GM18873 (cell line): ENCODE measurements at regions not wholly inside any gene's neighbourhood (a gene's known extent, or its start where the extent isn't known, plus 50 kb on each side); places are given as distances from the start of the nearest gene placed in this dataset.
"Not testable (repeated sequence)": the region's sequence is repeated elsewhere in the genome, so short reads cannot be mapped to it uniquely, and the experiment has no call there.

Source experiments
- ATAC-seq: cut with Tn5 transposase; IDR thresholded peaks from one replicate; pipeline ENCODE4 v1.9.1; 2021; ENCODE audit warnings: mild to moderate bottlenecking, moderate library complexity, moderate number of reproducible peaks; ENCODE audit not compliant: unreplicated experiment, low FRiP score

DNA sequence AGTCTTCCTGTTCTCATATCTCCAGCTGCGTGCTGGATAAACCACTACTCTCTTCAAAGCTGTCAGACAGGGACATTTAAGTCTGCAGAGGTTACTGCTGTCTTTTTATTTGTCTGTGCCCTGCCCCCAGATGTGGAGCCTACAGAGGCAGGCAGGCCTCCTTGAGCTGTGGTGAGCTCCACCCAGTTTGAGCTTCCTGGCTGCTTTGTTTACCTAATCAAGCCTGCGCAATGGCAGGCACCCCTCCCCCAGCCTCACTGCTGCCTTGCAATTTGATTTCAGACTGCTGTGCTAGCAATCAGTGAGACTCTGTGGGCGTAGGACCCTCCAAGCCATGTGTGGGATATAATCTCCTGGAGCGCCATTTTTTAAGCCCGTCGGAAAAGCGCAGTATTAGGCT, 331.8 kb upstream of the PRR16 start:
- not testable (repeated sequence) for ATAC-seq

DNA sequence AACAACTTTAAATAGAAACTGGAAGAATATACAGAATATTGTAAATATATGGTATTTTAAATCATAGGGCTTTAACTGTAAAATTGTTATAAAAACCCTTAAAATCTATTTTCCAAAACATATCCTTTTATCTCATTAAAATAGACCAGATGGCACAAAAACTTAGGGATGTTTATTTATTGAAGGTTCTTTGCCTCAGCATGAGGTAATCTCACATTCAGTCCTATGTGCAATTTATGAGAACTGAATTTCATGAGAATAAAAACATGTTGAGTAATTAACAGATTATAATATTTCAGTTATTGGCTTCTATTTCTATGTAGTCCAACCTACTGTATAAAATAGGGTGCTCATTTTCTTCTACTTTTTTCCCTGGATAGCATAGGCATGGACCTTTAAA, 329.2 kb upstream of the PRR16 start:
- ATAC-seq = no peak

DNA sequence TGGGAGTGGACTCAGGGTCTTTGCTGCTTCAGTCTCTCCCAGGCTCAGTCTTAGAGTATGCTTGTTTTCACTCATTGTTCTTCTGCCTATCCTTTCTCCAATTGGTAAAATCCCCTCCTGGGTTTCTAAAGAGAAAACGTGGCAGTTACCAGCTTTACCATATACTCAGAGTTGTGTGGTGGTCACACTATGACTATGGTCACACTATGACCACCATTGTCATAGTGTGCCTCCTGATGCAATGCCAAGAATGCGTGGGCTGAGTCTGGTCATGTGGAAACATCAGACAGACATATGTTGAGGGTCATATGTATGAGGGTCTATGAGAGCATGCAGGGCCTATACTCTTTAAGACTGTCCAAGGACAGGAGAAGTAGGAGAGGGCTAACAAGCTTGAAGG, 326.5 kb upstream of the PRR16 start:
- ATAC-seq = no peak

DNA sequence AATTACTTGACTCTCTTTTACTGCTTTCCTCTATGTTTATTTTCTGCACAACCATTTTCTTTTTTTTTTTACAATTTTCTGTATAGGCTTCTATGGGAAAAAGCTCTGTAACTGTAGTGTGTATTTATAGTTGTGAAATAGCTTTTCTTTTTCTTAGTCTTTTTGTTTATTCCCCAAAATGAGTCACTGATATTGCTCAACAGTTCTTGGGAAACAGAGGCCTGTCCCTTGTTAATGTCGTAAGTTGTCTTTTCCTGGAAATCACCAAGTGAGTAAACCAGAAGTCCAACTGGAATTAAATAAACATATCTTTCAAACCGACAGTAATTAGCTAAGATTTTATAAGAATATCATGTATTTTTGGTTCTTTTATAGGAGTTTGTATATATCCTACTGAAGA, 325.1 kb upstream of the PRR16 start:
- ATAC-seq = no peak

DNA sequence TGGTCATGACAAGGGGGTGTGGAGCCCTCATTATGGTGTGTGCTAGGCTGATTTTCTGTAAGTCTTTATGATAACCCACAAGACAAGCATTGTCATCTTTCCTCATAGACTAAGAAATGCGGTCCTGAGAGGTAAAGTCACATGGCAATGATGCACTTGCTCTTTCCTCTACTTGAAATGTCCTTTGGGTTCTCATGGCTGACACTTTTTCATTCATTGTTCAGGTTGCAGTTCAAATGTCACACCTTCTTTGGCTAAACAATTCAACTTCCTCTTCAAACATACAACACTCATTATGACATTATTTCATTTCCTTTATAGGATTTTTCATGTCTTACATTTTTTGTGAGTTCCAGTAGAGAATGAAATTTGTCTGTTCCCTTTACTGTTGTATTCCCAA, 323.6 kb upstream of the PRR16 start:
- ATAC-seq = no peak

DNA sequence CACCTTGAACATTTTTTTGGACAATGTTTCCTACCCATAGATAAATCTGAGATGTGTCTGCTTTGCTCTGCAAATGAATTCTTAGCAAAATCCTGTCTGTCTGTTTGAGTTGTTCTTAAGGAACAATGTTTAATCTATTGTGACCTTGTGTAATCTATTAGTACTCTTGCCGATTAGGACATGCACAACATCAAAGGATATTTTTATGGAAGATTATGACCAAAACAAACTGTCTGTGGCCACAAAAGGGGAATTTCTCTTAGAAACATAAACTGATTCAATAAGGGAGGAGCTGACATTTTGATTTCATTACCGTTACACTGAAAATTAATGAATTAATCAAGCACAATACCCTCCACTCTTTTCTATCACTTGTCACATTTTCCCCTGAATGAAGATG, 323.0 kb upstream of the PRR16 start:
- ATAC-seq = no peak

DNA sequence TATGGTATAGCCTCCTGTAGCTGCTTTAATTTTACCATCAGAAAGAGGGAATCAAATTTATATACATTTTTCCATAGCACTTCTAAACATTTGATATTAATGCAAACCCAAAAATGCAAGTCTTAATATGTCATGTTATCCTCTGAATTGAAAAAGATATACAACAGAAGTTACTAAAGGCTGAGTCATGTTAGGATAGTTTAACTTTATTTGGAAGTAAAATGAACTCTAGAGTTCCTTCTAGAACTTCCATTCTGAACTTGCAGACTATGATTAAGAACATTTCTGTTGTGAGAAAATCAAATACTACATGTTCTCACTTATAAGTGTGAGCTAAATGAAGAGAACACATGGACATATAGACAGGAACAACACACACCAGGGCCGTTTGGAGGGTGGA, 317.3 kb upstream of the PRR16 start:
- ATAC-seq = no peak

DNA sequence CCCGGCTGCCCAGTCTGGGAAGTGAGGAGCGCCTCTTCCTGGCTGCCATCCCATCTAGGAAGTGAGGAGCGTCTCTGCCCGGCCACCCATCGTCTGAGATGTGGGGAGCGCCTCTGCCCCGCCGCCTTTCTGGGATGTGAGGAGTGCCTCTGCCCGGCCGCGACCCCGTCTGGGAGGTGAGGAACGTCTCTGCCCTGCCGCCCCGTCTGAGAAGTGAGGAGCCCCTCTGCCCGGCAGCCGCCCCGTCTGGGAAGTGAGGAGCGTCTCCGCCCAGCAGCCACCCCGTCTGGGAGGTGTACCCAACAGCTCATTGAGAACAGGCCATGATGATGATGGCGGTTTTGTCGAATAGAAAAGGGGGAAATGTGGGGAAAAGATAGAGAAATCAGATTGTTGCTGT, 316.2 kb upstream of the PRR16 start:
- ATAC-seq = not testable (repeated sequence)

DNA sequence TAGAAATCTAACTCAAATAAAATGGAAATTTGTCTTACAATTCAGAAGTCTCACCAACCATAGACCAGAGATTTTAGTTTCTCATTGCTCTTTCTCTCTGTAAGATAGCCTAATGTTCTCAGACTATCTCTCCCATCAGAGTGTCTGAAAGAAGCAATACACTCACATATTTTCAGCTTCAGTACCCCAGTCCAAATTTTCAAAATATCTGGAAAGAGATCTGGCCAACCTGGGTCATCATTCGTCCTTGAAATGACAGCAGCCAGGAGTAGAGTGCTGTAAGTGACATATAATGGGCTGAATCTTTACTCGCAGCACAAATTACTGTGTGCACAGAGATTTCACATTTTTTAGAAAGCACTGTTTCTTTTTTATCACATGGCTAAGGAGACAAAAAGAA, 313.3 kb upstream of the PRR16 start:
- ATAC-seq = no peak

DNA sequence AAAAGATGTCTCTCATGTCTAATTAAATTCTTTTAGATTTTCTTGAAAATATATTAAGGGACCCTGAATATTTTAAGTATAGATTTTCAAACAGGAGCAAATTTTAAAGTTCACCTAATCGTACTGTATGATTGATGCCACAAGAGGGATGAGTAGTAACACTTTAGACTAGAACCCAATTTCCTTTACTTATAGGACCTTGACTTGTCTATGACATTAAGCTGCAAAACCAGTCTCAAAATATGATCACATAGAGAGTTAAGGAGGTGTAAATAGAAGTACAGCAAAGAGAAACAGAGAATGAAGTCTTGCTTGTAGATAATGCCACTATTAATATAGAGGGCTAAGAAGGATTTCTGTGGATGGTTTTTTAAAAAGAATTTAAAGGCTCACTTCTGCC, 312.9 kb upstream of the PRR16 start:
- ATAC-seq = no peak

DNA sequence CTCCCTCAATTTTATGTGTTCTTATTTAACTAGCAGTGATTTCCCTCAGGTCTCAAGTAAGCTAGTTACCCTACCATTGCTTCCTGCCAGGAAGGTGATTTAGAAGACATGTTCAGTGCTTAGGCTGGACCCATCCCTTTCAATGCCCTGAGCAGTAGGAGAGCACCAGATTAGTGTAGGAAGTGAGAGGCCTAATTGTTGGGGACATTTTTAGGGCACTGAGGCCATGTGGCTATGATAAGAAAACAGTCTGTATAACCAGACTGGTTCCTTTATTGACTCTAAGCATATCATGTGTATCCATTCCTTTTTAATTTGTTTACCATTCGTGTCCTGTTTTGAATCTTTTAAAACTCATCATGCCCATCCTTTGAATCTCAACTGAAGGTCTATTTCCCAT, 312.3 kb upstream of the PRR16 start:
- ATAC-seq = no peak

DNA sequence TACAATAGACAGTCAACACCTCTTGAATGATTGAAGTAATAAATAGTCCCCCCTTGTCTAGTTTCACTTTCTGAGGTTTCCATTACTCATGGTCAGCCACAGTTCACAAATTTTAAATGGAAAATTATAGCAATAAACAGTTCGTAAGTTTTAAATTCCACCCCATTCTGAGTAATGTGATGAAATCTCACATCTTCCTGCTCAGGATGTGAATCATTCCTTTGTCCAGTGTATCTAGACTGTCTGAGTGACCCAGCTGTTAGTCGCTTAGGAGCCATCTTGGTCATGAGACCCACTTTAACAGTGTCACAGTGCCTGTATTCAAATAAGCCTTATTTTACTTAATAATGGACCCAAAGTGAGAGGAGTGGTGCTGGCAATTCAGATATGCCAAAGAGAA, 311.6 kb upstream of the PRR16 start:
- no peak for ATAC-seq

DNA sequence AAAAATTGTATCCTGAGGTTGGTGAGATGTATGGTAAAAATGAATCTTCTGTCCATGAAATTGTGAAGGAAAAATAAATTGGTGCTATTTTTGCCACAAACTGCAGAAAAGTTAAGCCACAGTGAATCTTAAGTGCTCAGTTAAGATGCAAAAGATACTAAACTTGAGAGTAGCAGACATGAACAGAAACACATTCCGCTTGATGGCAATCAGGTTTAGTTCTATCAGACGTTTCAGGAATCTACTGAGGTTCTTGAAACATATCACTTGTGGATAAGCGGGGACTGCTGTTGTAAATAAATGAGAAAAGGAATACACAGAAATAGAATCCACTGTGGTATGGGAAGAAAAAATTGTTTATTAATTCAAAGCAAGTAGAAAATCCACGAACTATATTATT, 311.2 kb upstream of the PRR16 start:
- no peak for ATAC-seq

DNA sequence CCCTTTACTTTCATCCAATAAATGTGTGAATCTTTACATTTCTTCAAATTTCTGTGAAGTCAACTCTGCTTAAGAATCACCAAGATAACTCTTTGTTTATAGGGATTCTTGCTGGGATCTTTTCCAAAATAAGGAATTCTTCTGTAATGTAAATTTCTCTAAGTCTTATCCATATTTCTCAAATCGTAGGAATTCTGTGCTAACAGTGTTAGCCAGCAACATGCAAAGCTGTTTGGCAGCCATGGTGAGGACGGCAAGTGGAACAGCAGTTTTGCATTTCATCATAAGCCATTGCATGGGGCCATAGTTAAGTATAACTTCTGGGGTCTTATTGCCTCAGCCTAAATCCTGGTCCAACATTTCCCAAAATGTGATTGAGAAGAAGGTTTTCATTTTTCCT, 310.5 kb upstream of the PRR16 start:
- no peak for ATAC-seq

DNA sequence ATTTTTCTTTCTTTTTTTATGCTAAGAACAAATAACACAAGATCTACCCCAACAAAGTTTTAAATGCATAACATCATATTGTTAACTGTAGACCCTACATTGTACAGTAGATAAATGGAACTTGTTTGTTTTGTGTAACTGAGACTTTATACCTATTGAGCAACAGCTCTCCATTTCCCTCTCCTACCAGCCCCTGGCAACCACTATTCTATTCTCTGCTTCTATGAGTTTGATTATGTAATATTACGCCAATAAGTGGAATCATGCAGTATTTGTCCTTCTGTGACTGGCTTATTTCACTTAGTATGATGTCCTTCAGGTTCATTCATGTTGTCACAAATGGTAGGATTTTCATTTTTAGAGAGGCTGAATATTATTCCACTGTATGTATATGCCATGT, 308.2 kb upstream of the PRR16 start:
- no peak for ATAC-seq

DNA sequence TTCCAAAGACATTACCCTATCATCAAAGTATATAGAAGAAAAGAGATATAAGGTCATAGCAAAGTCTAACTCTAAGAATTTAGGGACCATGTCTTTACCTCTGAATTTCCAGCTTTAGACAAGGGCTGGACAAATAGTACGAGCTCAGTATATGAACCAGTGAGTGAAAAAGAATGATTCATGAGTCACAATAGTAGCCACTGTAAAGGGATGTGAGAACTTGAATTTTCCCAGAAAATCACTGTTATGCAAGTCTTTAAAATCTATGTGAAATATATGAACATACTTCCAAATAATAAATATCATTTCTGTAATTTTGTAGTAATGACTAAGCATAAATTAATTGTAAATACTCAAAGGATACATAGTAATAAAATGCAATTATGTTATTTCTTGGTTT, 305.9 kb upstream of the PRR16 start:
- no peak for ATAC-seq

DNA sequence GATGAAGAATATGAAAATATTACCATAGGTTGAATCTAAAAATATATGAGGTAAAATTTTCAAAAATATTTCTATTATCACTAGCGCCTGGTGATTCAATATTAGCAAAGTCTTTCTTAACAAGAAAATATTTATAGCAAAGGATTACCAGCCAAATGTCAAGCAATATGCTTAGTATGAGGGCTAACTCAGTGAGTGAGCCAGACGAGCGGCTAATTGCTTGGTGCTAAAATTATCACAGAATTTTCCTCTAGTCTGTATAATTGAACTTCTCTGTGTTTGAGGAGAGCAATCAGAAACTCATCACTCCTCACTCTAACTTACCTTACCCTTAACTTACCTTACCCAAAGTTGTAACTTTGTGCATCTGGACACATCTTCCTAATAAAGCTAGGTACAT, 304.9 kb upstream of the PRR16 start:
- no peak for ATAC-seq

DNA sequence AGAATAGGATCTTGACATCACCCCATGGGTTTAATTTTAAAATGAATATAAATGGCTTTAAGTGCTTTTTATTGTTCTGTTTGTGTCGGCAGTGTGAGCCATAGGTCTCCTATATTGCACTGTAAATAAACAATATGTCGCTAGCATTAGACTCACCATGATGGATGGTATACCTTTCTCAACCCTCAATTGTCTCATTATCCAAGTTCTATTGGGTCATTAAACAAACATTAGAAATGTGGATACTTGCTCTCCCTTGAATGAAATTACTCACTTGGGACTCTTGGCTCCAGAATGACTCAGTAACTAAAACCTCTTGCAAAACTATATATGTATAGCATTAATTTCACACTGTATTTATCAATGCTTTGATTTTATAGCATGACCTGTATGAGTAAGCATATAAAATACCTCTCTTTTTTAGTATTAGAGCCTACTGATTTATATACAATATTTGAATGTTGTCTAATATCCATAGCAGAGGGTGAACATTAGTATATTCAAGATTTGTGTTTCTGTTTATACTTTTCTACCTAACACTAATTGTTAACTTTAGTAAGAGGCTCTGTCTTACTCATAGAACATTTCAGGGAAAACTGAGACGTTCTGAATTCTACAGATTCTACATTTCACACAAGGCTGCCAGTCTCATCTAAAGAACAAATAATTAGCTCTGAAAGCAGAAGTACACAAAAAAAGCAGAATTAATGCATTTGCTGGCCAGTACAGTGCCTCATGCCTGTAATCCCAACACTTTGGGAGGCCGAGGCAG, 303.8 kb upstream of the PRR16 start:
- no peak for ATAC-seq

DNA sequence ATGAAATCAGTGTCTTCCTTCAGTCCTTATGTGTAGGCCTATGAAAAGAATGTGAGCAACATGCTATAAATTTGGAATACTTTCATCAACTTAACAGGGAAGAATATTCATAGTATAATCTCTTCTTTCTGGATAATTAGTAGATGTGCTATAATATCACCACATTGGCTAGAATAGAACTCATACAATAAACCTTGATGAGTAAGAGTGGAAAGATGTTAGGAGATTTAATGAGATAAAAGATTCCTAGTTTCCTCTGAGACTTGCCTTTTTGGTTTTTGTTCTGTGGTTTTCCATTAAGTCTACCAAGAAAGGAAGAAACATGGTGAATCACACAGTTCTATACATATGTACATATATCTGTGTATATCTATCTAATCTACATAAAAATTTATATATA, 301.8 kb upstream of the PRR16 start:
- no peak for ATAC-seq

DNA sequence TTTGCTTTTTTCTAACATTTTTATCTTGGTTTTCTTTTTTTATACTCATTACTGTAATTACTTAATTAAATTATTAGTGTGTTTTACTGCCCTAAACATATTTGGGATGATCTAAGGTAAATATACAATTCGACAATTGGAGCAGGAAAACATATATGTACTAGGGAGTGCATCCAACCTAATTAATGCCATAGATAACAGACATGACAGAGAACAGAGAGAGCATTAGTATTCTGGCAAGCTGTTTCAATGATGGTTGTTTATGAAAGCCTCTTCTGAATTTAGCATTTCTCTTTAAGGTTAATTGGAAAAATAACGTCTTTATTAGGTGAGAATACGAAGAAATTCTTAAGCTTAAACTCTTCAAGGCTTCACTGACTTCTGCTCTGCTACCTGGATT, 300.1 kb upstream of the PRR16 start:
- no peak for ATAC-seq

DNA sequence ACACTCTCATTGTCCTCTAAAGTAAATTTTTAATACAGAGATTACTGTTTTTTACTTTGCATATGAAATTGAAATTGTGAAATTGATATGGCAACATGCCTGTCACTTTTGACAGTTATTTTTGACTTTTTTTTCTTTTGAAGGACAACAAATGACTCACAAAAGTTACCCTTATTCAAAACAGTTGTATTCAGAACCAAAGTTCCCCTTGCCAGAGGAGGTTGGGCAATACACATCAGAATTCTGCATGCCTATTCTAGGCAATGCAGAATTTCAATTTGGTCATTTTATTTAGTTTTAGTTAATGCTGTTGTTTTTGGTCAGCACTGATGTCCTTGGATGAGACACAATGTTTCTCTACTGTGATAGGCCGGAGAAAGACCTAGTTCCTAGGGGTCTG, 299.1 kb upstream of the PRR16 start:
- ATAC-seq = no peak

DNA sequence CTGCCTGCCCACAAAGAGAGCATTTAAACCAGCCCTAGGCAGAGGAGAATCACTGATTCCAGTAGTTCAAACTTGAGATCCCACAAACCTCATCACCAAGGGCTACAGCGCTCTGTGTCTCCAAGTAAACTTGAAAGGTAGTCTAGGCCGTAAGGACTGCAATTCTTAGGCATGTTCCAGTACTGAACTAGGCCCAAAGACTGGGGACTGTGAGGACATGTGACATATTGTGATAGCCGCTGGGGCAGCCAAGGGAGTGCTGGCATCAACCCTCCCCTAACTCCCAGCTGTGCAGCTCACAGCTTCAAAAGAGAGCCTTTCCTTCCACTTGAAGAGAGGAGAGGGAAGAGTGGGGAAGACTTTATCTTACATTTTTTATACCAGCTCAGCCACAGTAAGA, 291.0 kb upstream of the PRR16 start:
- ATAC-seq = no peak

DNA sequence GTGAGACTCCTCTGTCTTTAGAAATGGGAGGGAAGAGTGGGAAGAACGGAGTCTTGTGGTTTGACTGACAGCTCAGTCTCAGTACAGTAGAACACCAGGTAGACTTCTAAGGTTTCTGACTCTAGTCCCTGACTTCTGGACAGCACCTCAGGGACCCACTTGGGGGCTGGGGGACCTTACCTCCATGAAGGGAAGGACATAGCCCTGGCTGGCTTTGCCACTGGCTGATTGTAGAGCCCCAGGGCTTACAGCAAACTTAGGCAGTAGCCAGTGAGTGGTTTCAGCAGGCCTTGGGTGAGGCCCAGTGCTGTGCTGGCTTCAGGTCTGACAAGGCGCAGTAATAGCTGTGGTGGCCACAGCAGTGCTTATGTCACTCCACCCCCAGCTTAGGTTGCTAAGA, 290.0 kb upstream of the PRR16 start:
- ATAC-seq = no peak
